GM18951 (cell line): ENCODE measurements at regions not wholly inside any gene's neighbourhood (a gene's known extent, or its start where the extent isn't known, plus 50 kb on each side); places are given as distances from the start of the nearest gene placed in this dataset.

Experiments
- POLR2A ChIP-seq: IDR thresholded peaks from 4 replicates; pipeline ENCODE4 v1.6.1; 2011; ENCODE audit warnings: mild to moderate bottlenecking; ENCODE audit not compliant: insufficient read length, insufficient read depth; ENCODE audit errors: extremely low read depth
- in situ Hi-C: fragments of 300-500 bp; cut with MboI; formaldehyde crosslinking; loops from one replicate; pipeline ENCODE4 v1.12.0; 2022; ENCODE audit warnings: low sequenced_read_pairs, mixed read lengths, inconsistent platforms; ENCODE audit not compliant: unreplicated experiment

GRCh38 chr11:23127706-23128105 is 267.4 kb upstream of the CCDC179 start:
- in situ Hi-C loops: no loop called here
- no peak for TF ChIP-seq POLR2A

GRCh38 chr11:23134627-23135026 is 274.4 kb upstream of the CCDC179 start:
- no peak for TF ChIP-seq POLR2A
- in situ Hi-C loops: no loop called here

- TF ChIP-seq POLR2A: no peak
- in situ Hi-C loops: no loop called here
Observed at GRCh38 chr11:23138761-23139160, 278.5 kb upstream of the CCDC179 start.

- in situ Hi-C loops: no loop called here
Observed at GRCh38 chr11:23143022-23143421, 282.7 kb upstream of the CCDC179 start.

GRCh38 chr11:23151819-23152218 is 291.5 kb upstream of the CCDC179 start:
- in situ Hi-C loops: no loop called here
- no peak for TF ChIP-seq POLR2A

More at GRCh38 chr11:23143022-23143421, 282.7 kb upstream of the CCDC179 start:
- no peak for TF ChIP-seq POLR2A

- in situ Hi-C loops: no loop called here
- no peak for TF ChIP-seq POLR2A
Observed at GRCh38 chr11:23155503-23155902, 295.2 kb upstream of the CCDC179 start.

- in situ Hi-C loops: no loop called here
- no peak for TF ChIP-seq POLR2A
Observed at GRCh38 chr11:23164022-23164421, 303.7 kb upstream of the CCDC179 start.

- no peak for TF ChIP-seq POLR2A
- in situ Hi-C loops: no loop called here
Observed at GRCh38 chr11:23166376-23166775, 306.1 kb upstream of the CCDC179 start.

- in situ Hi-C loops: no loop called here
Observed at GRCh38 chr11:23179609-23180008, 319.3 kb upstream of the CCDC179 start.

GRCh38 chr11:23181022-23181807 is 320.9 kb upstream of the CCDC179 start:
- in situ Hi-C loops: no loop called here
- no peak for TF ChIP-seq POLR2A

More at GRCh38 chr11:23179609-23180008, 319.3 kb upstream of the CCDC179 start:
- no peak for TF ChIP-seq POLR2A

- no peak for TF ChIP-seq POLR2A
- in situ Hi-C loops: no loop called here
Observed at GRCh38 chr11:23192256-23192655, 332.0 kb upstream of the CCDC179 start.

- no peak for TF ChIP-seq POLR2A
- in situ Hi-C loops: no loop called here
Observed at GRCh38 chr11:23201936-23202522, 341.8 kb upstream of the CCDC179 start.

- in situ Hi-C loops: no loop called here
- no peak for TF ChIP-seq POLR2A
Observed at GRCh38 chr11:23202611-23203010, 342.3 kb upstream of the CCDC179 start.
